NCI-H446 treated with DMSO at 0.1 percent for 48 hours (cell line): ENCODE measurements at regions not wholly inside any gene's neighbourhood (a gene's known extent, or its start where the extent isn't known, plus 50 kb on each side); places are given as distances from the start of the nearest gene placed in this dataset.

Experiments used
- DNase-seq: peaks from one replicate; lab custom pipeline; 2025; lab: John Stamatoyannopoulos, UW

DNA sequence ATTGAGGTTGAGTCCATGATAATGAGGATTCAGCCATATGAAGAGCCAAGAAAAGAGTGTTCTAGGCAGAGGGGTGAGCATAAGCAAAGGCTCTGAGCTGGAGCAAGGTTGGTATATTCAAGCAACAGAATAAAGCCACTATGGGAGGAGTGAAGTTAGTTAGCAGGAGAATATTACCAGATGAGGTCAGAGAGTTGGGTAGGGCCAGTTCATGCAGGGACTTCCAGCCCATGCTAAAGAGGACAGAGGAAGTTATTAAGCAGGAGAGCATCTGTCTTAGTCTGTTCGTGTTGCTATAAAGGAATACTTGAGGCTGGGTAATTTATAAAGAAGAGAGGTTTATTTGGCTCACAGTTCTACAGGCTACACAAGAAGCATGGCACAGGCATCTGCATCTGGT lies 57.1 kb upstream of the ATG10 start:
- DNase-seq, result no peak

DNA sequence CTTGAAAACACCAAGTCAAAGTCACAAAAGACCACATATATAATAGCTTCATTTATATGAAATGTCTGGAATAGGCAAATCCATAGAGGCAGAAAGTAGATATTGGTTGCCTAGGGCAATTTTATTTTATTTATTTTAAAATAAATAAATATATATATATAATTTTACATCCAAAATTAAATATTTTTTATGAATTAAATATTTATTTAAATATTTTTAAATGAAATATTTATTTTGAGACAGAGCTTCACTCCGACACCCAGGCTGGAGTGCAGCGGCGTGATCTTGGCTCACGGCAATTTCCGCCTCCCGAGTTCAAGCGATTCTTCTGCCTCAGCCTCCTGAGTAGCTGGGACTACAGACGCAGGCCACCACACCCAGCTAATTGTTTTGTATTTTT lies 58.9 kb upstream of the ATG10 start:
- no peak for DNase-seq

DNA sequence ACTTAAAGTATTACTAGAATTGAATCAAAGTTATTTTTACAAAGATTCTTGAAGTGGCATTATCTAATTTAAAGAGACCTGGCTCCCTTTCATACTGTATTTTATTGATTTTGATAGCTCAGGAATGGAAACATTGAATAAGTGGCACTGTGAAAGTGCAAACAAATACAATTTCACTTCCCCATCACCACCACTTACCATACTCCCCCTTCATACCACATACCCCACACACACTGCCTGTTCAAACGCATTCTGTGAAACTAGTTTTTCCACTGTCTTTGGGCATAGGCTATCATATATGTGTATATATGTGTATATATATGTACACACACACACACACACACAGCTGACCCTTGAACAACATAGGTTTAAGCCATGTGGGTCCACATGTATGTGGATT lies 62.1 kb upstream of the ATG10 start:
- DNase-seq, result no peak

DNA sequence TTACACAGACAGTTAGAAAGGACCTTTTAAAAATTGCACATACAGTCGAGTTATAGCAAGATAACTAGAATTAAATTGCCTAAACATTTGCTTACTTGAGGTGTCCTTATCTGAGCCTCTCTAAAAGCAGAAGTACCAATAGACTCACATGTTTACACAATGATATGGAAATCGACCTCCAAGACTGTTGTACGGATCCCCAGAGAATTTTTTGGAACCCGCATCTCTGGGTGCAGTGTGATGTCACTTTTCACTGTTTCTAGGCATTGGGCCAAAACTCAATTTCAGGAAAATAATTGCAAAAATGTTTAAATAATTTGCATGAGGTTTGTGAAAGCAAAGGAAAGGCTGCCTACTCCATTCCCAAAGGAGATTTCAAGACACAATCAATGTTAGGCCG lies 63.1 kb upstream of the ATG10 start:
- no peak for DNase-seq

DNA sequence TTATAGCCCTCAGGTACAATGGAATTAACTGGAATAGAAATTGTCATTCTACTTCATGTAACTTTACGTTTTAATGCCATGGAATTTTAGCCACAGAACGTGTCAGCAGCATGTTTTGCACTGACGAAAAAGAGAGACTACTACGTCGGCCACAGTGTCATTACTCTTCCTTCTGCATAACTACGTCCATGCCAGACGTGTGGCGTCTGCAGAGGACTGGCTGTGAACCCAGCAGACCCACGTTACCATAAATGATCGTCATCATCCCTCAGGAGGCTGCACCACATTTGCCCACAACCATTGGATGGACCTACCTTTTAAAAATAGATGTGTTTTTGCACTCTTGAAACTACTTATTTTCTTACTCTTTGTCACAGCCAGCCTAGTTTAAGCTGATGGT lies 63.8 kb upstream of the ATG10 start:
- DNase-seq, result no peak

DNA sequence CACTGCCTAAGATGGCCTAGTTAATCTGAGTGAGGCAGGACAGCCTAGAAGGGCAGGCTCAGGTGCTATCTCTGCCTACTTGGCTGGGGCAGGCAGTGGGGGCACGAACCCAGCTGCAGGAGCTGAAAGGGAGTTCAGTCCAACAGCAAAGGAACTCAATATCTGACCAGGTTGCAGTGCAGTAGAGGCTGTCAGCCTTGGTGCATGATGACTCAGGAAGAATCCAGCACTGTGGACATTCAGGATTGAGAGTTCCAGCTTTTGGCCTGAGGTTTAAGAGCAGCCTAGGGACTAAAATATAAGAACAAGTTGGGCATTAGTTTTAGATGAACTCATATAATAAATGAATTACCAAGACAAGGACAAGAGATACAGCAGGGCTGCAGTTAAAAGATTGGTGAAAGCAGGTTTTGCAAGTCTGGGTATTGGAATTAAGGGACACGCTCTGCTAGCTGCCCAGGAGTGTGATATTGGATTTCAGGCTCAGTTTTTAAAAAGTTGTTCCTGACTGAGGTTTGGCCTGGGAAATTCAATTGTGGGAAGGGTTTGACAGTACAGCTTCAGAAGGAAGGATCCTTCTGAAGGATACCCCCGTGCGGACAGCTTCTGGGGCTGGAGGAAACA lies 64.7 kb upstream of the ATG10 start:
- no peak for DNase-seq

DNA sequence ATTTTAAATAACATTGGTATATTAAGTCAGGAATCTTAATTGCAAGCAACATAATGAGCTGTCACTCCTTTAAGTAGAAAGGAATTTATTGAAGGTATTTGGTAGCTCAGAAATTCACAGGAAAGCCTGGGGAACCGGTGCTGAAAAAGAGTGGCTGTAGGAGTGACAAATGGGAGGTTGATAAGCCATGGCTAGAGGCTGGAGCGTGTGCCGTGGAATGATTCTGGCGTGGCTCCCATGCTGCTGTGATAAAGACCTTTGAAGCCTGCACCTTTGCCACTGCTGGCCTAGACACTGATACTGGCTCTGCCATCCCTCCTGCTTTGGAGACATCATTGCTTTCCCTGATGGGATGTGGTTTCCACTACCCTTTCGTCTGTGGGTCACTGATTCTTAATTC lies 65.7 kb upstream of the ATG10 start:
- no peak for DNase-seq

DNA sequence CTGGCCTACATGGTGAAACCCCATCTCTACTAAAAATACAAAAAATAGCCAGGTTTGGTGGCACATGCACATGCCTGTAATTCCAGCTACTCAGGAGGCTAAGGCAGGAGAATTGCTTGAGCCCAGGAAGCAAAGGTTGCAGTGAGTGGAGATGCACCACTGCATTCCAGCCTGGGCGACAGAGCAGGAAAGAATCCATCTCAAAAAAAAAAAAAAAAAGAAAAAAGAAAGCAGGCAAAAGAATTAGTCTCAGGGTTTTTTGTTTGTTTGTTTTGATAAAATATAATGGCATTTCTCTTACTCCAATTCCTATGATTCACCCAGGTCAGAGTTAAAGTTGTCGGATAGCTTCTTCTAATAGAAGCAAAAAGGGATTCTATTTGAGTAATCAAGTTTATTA lies 67.0 kb upstream of the ATG10 start:
- DNase-seq, result no peak

DNA sequence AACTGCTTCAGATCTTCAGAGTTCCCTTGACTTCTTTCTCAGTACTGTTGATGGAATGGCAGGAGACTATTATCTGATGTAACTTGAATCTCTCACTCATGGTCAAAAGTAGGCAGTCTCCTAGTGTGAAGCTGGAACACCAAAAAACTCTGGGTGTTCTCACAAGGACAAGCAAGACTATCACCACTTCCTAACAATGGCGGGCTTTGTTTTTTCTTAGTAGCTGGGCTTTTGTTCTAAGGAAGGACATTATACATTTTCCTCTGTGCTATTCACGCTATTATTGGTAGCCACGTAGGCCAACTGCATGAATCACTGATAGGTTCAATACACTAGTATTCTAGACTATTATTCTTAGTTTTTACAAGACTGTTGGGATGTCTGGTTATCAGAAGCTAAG lies 67.7 kb upstream of the ATG10 start:
- no peak for DNase-seq

DNA sequence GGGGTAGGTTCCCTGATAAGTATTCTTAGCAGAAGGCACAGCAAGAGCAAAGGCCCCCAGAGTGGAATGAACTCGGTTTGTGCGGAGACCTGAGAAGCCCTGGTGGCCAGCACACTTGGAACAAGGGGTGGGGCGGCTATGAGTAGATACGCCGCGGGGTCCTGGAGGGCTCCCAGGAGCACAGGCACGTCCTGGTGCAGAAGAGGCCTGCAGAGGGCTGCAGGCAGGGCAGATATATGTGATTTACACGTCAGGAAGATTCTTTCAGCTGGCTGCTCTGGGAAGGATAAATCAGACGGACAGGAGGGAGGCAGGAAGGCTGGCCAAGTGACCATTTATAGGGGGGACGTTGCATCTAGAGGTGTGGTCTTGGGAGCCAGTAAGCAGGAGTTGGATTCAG lies 70.2 kb upstream of the ATG10 start:
- no peak for DNase-seq

DNA sequence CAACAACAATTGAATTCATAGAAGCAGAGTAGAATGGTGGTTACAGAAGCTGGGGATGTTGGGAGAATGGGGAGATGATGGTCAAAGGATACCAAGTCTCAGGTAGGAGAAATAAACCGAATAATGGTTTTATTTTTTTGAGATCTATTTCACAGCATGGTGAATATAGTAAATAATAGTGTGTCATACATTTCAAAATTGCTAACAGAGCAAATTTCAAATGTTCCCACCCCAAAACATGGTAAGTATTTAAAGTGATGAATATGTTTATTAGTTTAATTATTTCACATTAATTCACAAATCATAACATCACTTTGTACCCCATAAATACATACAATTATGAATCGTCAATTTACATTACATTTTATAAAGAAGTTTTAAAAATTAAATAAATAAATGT lies 72.7 kb upstream of the ATG10 start:
- no peak for DNase-seq

DNA sequence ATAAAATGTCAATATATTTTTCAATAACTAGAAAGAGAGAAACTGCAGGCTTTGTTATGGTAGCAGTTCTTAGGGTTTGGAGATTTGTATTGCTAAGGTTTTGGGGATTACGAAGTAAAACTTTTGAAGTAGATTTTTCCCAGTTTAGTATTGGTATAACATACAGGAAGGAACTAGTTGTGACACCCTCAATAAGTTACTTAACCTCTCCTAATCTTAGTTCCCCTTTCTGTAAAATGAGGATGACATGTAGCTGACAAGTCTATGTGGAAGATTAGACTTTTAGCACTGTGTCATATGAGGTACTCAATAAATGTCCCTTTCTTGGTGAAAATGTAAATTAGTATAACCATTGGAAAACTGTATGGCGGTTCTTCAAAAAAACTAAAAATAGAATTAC lies 73.4 kb upstream of the ATG10 start:
- DNase-seq, result no peak

DNA sequence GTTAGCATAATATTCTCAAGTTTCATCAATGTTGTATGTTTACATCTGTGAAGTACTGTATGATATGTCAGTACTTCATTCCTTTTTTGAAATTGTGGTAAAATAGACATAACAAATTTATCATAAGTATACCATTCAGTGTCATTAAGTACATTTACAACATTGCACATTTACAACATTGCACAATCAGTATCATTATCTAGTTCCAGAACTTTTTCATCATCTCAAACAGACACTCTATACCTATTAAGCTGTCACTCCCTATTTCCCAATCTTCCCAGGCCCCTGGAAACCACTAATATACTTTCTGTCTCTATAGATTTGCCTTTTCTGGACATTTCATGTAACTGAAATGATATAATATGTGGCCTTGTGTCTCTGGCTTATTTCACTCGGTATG lies 75.1 kb upstream of the ATG10 start:
- no peak for DNase-seq

DNA sequence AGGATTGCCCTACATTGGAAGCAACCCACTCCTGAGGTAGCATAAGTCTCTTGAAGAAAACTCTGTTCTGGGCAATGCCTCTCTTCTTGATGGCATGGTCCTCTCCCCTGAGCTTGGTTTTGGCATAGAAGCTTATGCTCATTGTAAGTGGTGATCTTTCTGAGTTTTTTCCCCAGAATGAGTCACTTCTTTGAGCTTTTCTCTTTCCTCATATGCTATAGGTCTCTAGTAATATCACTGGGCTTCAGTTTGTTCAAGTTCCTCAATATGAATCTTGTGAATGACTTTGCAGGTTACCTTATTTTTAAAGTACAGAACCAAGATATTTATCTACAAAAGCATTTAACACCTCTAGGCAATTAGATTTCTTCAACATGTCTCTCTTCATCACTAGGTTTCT lies 76.5 kb upstream of the ATG10 start:
- DNase-seq, result no peak

DNA sequence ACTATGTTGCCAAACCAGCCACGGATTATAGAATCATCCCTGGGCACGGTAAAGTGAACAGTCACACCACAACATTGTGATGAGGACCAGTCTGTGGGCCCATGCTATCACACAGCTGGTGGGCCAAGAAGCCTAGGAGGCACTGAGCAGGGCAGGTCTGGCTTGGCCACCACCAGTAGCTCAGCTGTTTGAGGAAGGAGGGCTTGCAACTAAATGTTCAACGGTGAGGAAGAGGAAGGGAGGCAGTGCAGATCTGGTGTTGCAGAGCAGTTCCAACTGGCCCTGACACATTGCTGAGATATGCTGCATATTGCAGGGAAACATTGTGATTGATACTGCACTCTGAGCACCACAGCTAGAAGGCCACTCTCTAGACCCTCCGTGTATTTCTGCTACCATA lies 77.9 kb upstream of the ATG10 start:
- no peak for DNase-seq

DNA sequence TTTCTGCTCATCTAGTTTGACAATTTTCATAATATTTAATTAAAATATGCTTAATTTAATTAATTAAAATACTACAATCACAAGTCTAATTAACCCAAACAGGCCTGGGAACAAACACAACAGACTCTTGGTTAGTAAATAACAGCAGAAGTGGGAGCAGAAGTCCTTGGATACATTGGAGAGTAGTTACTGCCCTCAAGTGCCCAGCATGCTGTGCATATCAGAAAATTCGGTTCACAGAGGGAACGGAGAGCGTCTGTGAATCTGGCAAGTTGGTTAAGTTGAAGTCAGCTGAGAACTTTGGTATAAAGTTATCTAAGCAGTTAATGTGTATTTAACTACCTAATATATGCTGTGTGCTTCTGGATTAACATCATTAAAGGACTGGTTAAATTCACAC lies 87.0 kb upstream of the ATG10 start:
- DNase-seq, result no peak

DNA sequence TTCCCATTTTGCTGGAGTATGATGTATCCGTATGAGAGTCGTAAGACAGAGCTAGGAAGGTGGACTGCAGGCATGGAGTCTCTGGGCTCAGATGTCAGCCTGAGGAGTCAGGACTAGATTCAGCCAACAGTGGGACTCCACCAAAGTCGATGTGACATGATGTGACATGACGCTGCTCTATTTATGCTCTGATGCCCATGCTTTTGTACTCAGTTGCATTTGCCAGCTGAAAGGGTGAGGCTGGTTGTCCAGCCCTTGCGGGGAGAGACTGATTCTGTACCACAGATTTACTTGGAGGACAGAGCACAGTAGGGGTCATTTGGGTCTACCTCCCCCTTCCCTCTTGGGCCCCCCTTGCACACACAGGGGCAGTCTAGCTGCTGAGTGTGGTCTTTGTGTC lies 88.5 kb upstream of the ATG10 start:
- no peak for DNase-seq

DNA sequence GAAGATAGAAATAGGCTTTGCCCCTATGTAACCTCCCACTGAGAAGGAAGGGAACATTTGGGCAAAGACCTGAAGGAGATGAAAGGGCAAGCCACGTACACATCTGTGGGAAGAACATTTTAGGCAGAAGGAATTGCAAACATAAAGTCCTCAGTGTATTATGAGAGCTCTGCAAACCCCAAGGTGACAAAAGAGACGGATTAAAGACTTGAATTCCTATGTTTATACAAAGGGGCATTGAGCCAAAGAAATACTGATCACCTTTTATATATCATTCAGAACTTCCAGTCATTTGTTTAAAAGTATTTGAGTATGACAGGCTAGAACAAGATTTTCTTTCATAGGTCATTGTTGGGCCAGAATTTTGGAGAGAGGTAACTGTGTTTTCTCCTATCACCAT lies 90.2 kb upstream of the ATG10 start:
- DNase-seq, result no peak

DNA sequence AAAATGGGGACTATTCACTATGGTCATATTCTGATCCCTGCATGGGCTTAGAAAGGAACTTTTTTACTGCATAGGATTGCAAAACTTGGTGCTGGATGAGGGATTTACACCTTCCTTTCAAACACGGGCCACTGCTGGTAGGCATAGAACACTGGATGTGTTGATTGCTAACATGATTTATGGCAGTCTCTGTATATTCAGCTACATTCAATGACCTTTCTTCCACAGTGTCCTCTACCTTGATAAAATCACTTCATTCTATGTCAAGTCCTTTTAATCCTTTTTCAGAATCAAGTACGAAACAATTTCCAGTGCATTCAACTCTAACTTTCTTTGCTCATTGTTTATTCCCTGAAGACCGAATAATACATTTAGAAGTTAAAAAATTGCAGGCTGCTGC lies 91.9 kb upstream of the ATG10 start:
- DNase-seq, result no peak

DNA sequence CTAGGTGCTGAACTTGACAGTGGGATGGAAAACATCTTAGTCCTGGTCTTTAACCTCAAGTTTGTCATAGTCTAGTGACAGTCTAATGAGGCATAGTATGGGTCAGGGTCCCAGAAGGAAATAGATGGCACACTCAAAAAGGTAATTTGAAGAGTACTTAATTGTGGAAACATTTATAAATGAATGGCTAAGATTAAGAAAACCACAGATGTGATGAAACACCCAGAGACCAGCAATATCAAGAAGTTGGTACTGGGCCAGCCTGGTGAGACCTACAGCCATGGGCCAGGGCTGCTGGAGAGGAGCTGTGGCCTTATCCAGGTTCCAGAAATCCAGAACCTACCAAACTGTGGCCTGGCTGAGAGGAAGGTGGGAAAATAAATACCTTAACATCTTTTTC lies 93.5 kb upstream of the ATG10 start:
- no peak for DNase-seq

DNA sequence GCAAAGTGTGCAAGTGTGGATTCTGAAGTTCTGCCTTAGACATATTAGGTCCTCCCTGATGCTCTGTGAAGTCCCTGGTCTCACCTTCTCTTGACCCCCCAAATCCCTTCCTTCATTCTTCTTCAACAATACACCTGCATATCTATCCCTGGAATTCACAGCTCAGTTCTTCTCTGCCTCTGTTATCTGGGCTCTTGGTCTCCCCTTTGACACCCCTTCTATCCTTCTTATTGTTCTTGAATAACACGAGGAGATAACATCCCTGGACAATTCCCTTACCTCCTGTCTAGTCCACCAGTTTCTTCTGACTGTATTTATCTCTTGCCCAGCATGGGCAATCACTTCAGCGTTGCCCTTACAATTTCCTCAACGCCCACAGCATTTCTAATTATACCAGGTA lies 104.8 kb upstream of the ATG10 start:
- no peak for DNase-seq

DNA sequence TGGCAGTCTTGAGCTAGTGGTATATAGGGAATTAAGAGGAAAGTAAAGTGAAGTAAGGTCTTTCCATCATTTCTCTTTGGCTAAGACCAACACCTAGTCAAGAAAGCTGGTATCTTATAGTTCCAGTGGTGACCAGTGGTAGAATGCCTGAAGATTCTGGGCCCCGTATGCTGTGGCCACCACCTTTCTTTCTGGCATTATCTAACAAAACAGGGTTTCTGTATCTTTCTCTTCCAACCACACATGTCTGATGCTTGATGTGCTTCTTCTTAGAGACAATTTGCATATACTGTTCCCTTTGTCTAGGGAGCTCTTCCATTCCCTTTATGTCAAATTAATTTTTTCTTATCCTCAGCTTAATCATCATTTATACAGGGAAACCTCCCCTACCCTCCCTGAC lies 109.9 kb upstream of the SSBP2 start:
- no peak for DNase-seq

DNA sequence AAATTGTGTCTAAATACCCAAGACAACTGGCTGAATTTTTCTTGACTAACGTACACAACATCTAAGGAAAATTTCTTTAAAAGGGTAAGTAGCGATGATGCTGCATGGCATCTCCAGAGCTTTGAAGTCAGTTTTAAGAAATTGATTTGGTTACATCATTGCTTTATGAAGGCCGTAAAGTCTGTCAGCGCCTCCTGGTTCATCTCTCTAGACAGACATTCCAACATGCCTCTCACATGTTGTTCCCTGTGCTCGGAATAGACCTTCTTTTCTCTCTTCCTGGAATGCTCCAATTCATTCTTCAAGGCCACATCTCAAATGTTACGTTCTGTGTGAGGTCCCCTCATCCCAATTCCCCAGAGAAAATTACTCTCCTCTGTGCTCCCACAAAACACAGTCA lies 108.7 kb upstream of the SSBP2 start:
- DNase-seq, result no peak

DNA sequence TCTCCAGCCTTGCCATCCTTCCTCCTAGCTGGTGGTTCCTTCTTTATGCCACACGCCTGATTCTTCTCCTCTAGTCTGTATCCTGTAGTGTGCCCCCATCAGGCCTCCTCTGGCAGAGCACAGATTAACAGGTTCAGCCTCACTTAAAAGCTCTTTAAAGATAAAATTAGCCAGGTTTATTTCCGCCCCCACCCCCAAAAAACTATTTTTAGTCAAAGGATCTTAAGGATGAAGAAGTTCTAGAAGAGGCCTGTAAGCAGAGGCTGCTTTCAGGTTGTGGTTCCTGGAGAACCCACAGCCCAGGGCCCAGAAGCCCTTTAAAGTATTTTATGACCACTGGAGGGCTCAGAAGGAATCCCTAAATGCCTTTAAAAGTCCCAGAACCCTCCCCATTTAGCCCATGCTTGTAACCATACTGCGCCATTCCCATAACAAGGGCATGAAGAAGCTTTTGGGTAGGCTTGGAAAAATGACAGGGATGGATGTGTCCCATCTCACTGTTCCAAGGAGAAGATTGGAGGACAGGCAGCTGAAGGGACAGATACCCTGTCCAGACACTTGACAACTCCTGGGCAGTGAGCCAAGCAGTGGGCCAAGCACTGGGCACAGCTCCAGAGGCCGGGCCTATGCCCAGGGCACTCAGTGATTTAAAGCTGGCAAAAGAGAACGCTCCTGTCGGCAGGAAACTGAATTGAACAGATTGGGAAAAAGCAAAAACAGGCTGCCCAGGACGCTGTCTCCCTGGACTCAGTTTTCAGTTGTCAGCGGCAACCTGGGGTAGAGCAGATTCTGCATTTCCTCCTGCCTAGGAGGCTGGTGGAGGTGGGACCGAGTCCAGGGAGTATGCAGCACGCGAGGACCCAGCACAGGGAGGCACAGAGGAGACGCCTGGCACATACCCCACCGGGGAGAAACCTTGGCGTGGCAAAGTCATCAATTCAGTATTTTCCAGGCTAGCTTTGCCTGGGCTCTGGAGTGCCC lies 106.3 kb upstream of the SSBP2 start:
- peak; percentile 98 for DNase-seq
